Right atrium auricular region (tissue), 2 donors: ENCODE measurements at regions not wholly inside any gene's neighbourhood (a gene's known extent, or its start where the extent isn't known, plus 50 kb on each side); places are given as distances from the start of the nearest gene placed in this dataset.

ENCODE experiments used
- DNase-seq: peaks from one replicate; pipeline ENCODE4 v3.0.0-alpha.2; 2019; ENCODE audit warnings: low spot score
- H3K27ac ChIP-seq, 2 donors: fragments of 200-600 bp; sonication (generic); 1 replicate in 1 of 2; 2 replicates in 1 of 2; pipeline ENCODE4 v1.5.1; 2016 to 2019
- H3K27me3 ChIP-seq, 2 donors: fragments of 200-600 bp; sonication (generic); one replicate each; pipeline versions ENCODE4 v1.5.1 to v1.6.0; 2017 to 2019
- H3K36me3 ChIP-seq: fragments of 200-600 bp; sonication (generic); one replicate; pipeline ENCODE4 v1.5.1; 2016
- H3K4me1 ChIP-seq, 2 donors: fragments of 200-600 bp; sonication (generic); one replicate each; pipeline versions ENCODE4 v1.5.1 to v1.6.0; 2017 to 2019
- H3K4me3 ChIP-seq, 2 donors: fragments of 200-600 bp; sonication (generic); 1 replicate in 1 of 2; 2 replicates in 1 of 2; pipeline ENCODE4 v1.5.1; 2017 to 2019; ENCODE audit warnings: mild to moderate bottlenecking in 1 of 2, moderate library complexity in 1 of 2
- H3K9me3 ChIP-seq, 2 donors: fragments of 200-600 bp; sonication (generic); one replicate each; pipeline ENCODE4 v1.5.1; 2019
- TF ChIP-seq, protein P1 (sequence below), 2 donors: fragments of 200-600 bp; sonication (generic); IDR thresholded peaks; one replicate each; pipeline ENCODE4 v1.5.1; 2019; ENCODE audit warnings: antibody characterized with exemption in 2 of 2

DNA sequence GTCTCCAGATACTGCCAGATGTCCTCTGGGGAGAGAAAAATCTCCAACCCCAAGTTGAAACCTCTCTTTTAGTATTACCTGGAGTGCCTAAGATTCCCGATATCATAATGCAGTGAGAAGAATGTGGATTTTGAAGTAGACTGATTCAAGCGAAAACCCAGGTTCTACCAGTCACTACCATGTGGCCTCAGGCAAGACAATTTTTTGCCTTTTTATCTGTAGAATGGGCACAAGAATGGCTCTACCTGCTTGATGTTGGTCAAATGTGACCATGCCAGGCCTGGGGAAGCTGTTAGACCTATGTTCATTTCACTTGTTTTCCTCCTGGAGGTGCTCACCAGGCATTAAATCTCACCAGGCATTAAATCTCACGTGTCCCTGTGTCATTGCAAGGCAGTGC is 131.3 kb downstream of the DDX1 start:
- Histone ChIP-seq H3K36me3 (no peaks in the 10 kb centered on the region), H3K27me3 (no peaks in the 10 kb centered on the region), H3K4me3 (no peak overlapping the region), H3K9me3 (no peaks in the 10 kb centered on the region), H3K4me1 (no peaks in the 10 kb centered on the region), H3K27ac (no peak overlapping the region)
- TF ChIP-seq, protein P1, sequence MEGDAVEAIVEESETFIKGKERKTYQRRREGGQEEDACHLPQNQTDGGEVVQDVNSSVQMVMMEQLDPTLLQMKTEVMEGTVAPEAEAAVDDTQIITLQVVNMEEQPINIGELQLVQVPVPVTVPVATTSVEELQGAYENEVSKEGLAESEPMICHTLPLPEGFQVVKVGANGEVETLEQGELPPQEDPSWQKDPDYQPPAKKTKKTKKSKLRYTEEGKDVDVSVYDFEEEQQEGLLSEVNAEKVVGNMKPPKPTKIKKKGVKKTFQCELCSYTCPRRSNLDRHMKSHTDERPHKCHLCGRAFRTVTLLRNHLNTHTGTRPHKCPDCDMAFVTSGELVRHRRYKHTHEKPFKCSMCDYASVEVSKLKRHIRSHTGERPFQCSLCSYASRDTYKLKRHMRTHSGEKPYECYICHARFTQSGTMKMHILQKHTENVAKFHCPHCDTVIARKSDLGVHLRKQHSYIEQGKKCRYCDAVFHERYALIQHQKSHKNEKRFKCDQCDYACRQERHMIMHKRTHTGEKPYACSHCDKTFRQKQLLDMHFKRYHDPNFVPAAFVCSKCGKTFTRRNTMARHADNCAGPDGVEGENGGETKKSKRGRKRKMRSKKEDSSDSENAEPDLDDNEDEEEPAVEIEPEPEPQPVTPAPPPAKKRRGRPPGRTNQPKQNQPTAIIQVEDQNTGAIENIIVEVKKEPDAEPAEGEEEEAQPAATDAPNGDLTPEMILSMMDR (IDR thresholded peaks at IDR 0.05) = no peak
- no peak for DNase-seq

DNA sequence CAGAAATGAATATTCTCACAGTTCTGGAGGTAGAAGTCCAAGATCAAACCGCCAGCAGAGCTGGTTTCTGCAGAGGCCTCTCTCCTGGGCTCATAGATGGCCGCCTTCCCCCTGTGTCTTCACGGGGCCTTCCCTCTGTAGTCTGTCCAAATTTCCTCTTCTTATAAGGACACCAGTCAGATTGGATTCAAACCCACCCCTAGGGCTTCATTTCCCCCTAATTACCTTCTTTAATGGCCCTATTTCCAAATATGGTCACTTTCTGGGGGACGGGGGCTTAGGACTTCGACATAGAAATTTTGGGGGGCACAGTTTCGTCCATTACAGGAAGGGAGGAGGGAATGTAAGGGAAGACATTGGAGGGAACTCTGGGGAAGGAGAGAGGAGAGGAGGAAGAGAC is 132.6 kb downstream of the DDX1 start:
- H3K4me1 ChIP-seq = no peaks in the 10 kb centered on the region
- DNase-seq = no peak
- H3K27ac ChIP-seq = no peak overlapping the region
- H3K36me3 ChIP-seq = no peaks in the 10 kb centered on the region
- H3K4me3 ChIP-seq = no peak overlapping the region
- H3K9me3 ChIP-seq = no peaks in the 10 kb centered on the region
- TF ChIP-seq, protein P1 (IDR thresholded peaks at IDR 0.05) = no peak
- H3K27me3 ChIP-seq = no peaks in the 10 kb centered on the region

DNA sequence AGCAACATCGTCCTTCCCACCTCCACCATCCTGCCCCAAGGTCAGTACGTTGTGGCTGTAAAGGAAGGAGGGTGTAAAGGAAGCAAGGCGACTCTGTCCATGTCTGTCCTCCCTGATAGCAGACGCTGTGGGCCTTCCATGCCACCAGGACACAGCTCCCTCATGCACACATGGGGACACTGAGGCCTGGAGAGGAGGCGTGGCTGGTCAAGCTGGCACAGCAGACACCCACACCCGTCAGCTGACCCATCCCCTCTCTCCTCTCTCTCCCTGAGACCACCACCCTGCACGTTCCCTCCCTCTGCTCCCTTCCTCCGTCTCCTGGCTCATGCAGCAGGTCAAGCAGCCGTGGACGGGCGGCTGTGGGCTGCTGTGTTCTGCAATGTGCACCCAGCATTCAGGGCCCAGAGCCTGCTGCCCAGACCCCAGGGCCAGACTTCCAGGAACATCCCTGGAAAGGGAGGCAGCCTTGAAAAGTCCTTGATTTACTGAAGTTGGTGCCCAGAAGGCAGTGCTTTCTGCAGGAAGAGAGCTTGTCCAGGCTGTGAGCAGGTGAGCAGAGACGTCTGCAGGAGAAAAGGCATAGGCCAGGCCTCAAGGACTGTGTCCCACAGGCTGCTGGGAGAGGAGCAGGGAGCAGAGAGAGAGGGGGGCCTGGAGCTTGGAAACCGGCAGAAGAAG is 133.6 kb downstream of the DDX1 start:
- DNase-seq = no peak
- Histone ChIP-seq H3K27me3 (no peaks in the 10 kb centered on the region), H3K27ac (no peak overlapping the region), H3K9me3 (no peaks in the 10 kb centered on the region), H3K4me3 (no peak overlapping the region), H3K4me1 (peaks cover 0 to 6% of the 10 kb centered on the region in 2 donors), H3K36me3 (no peaks in the 10 kb centered on the region)
- TF ChIP-seq, protein P1 (IDR thresholded peaks at IDR 0.05) = no peak

DNA sequence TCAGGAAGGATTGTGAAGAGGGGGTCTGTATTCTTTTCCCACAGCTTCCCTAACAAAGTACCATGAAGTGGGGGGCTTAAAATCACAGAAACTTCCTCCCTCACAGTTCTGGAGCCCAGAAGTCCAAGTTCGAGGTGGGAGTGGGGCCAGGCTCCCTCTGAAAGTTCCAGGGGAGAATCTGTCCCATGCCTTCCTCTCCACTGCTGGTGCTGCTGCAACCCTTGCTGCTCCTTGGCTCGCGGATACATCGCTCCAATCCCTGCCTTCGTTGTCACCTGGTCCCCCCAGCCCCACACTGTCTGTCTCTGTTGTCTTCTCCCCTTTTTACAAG is 134.1 kb downstream of the DDX1 start:
- no peak for DNase-seq
- Histone ChIP-seq H3K27ac (no peak overlapping the region), H3K4me3 (no peak overlapping the region), H3K27me3 (no peaks in the 10 kb centered on the region), H3K9me3 (no peaks in the 10 kb centered on the region), H3K36me3 (no peaks in the 10 kb centered on the region), H3K4me1 (peaks cover 0 to 11% of the 10 kb centered on the region in 2 donors)
- TF ChIP-seq, protein P1 (IDR thresholded peaks at IDR 0.05) = no peak

DNA sequence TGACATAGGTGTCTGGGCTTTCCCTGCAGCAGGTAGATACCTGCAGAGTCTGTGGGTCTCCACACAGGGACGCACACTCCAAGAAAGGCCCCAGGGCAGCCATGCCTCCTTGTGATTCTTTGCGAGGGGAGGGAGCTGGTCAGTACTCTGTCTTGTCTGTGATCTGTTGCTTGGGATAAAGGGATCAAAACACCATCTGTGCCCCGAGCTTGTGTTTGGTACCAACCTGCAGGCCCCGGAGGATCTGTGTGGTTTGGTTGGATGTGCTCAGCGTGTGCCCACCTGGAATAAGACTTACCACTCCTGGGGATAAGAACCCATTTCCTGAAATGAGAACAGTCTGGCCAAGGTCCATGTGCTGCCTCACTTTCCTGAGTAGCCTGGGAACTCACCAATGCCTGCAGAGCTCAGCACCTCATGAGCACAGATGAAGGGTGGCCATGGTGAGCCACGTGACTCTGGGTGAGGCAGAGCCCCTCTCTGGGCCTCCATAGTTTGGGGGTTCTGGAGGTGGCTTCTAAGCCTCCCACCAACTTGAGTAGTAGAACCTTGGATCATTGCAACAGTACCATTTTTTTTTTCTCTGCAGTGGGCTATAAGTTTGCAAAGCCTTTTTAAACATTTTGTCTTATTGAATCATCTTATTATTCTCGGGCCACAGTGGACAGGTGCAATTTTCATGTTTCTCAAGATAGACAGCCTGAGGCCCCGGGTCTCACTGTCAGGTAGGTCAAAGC is 134.8 kb downstream of the DDX1 start:
- no peaks in the 10 kb centered on the region for H3K36me3 ChIP-seq
- no peak overlapping the region for H3K4me3 ChIP-seq
- DNase-seq = no peak
- H3K27me3 ChIP-seq = no peaks in the 10 kb centered on the region
- TF ChIP-seq, protein P1 (IDR thresholded peaks at IDR 0.05) = no peak
- H3K9me3 ChIP-seq = no peaks in the 10 kb centered on the region
- H3K4me1 ChIP-seq = peaks cover 0 to 18% of the 10 kb centered on the region in 2 donors
- no peak overlapping the region for H3K27ac ChIP-seq
